H1 (cell line): ENCODE measurements at regions not wholly inside any gene's neighbourhood (a gene's known extent, or its start where the extent isn't known, plus 50 kb on each side); places are given as distances from the start of the nearest gene placed in this dataset.

ENCODE experiments used
- CTCF ChIA-PET: fragments of 300-600 bp; sonication (Branson Sonifier 250); formaldehyde crosslinking; loops from one replicate; lab custom pipeline; 2021; ENCODE audit not compliant: partially characterized antibody; lab: Charles Lee
- POLR2A ChIA-PET: fragments of 300-600 bp; sonication (Branson Sonifier 250); formaldehyde crosslinking; loops from one replicate; lab custom pipeline; 2021; ENCODE audit warnings: inconsistent platforms; ENCODE audit not compliant: partially characterized antibody; lab: Charles Lee
- DNase-seq, 2 experiments: peaks; one replicate each; pipeline versions ENCODE4 v3.0.0 to v3.0.0-alpha.2; 2010 to 2022; ENCODE audit warnings: low spot score in 2 of 2, low read depth in 1 of 2, mixed read lengths in 1 of 2
- FAIRE-seq: peaks from 2 replicates; lab custom pipeline; 2011; peaks lifted over from hg19 to GRCh38; lab: Jason Lieb, UNC
- H2AFZ ChIP-seq: 2 replicates; pipeline ENCODE4 v1.8.1; 2012; ENCODE audit warnings: low read length, inconsistent platforms
- H2AK5ac ChIP-seq: 2 replicates; pipeline ENCODE4 v1.6.1; 2013; ENCODE audit warnings: low read depth, low read length
- H2BK120ac ChIP-seq: replicated peaks from 2 replicates; pipeline ENCODE3; 2013; ENCODE audit warnings: low read depth, low read length, inconsistent platforms
- H2BK12ac ChIP-seq: 2 replicates; pipeline ENCODE4 v1.6.1; 2013; ENCODE audit warnings: low read depth, low read length
- H2BK15ac ChIP-seq: 2 replicates; pipeline ENCODE4 v1.6.1; 2013; ENCODE audit warnings: low read length
- H2BK20ac ChIP-seq: 2 replicates; pipeline ENCODE4 v1.6.1; 2013; ENCODE audit warnings: low read length
- H2BK5ac ChIP-seq: 2 replicates; pipeline ENCODE4 v1.6.1; 2013; ENCODE audit warnings: low read depth, low read length
- H3K14ac ChIP-seq: 2 replicates; pipeline ENCODE4 v1.6.1; 2013; ENCODE audit warnings: inconsistent platforms; ENCODE audit not compliant: insufficient read length
- H3K18ac ChIP-seq: 2 replicates; pipeline ENCODE4 v1.6.1; 2013; ENCODE audit warnings: low read length; ENCODE audit errors: extremely low read depth
- H3K23ac ChIP-seq: 2 replicates; pipeline ENCODE4 v1.6.1; 2013; ENCODE audit warnings: inconsistent platforms; ENCODE audit not compliant: insufficient read length
- H3K23me2 ChIP-seq: 2 replicates; pipeline ENCODE4 v1.6.1; 2013; ENCODE audit warnings: low read depth, low read length
- H3K27ac ChIP-seq: 2 replicates; pipeline ENCODE4 v1.6.1; 2011; ENCODE audit warnings: low read depth, low read length, inconsistent platforms
- H3K27me3 ChIP-seq, 4 experiments: replicated peaks in 1 of 4; 1 replicate in 1 of 4; 2 replicates in 3 of 4; pipeline versions ENCODE4 v1.6.1 to v1.8.1; 2011 to 2013; ENCODE audit warnings: low read length in 3 of 4, mild to moderate bottlenecking in 3 of 4, inconsistent platforms in 2 of 4, mixed read lengths in 2 of 4, moderate library complexity in 1 of 4; ENCODE audit not compliant: control insufficient read depth in 3 of 4, insufficient read depth in 3 of 4; ENCODE audit errors: extremely low read depth in 1 of 4
- H3K36me3 ChIP-seq, 4 experiments: 2 replicates each; pipeline versions ENCODE4 v1.6.1 to v1.8.1; 2011 to 2013; ENCODE audit warnings: mild to moderate bottlenecking in 4 of 4, low read length in 3 of 4, moderate library complexity in 2 of 4, control low read depth in 1 of 4, inconsistent platforms in 1 of 4; ENCODE audit not compliant: insufficient read depth in 4 of 4, control insufficient read depth in 2 of 4
- H3K4ac ChIP-seq: replicated peaks from 2 replicates; pipeline ENCODE3; 2013; ENCODE audit warnings: low read length, low read depth, mixed read lengths, inconsistent platforms; ENCODE audit not compliant: insufficient read length
- H3K4me1 ChIP-seq, 4 experiments: replicated peaks in 1 of 4; 1 replicate in 1 of 4; 2 replicates in 3 of 4; pipeline versions ENCODE4 v1.6.1 to v1.8.1; 2011 to 2013; ENCODE audit warnings: low read length in 3 of 4, inconsistent platforms in 2 of 4, mixed read lengths in 1 of 4; ENCODE audit not compliant: insufficient read depth in 4 of 4, control insufficient read depth in 3 of 4
- H3K4me2 ChIP-seq, 2 experiments: 2 replicates each; pipeline versions ENCODE4 v1.6.1 to v1.8.1; 2011 to 2013; ENCODE audit warnings: low read depth in 2 of 2, low read length in 2 of 2, control low read depth in 1 of 2, inconsistent platforms in 1 of 2, mild to moderate bottlenecking in 1 of 2; ENCODE audit not compliant: insufficient read depth in 1 of 2
- H3K4me3 ChIP-seq, 4 experiments: fragments of 200-600, 300-600 bp in 1 of 4; sonication (generic), shearing (Covaris generic), sonication (Bioruptor Twin) in 1 of 4; 2 replicates each; pipeline versions ENCODE4 v1.5.1 to v1.8.1; 2011 to 2016; ENCODE audit warnings: low read length in 4 of 4, low read depth in 3 of 4, control low read depth in 2 of 4, inconsistent platforms in 2 of 4, mild to moderate bottlenecking in 2 of 4, mixed read lengths in 1 of 4, moderate library complexity in 1 of 4; ENCODE audit not compliant: insufficient read depth in 2 of 4; ENCODE audit errors: extremely low read depth in 1 of 4
- H3K56ac ChIP-seq: replicated peaks from 2 replicates; pipeline ENCODE3; 2013; ENCODE audit warnings: low read depth, mild to moderate bottlenecking, mixed read lengths, low read length, inconsistent platforms; ENCODE audit not compliant: insufficient read length
- H3K79me1 ChIP-seq: 2 replicates; pipeline ENCODE4 v1.6.1; 2013; ENCODE audit warnings: low read depth, low read length, control low read depth
- H3K79me2 ChIP-seq, 2 experiments: 2 replicates each; pipeline versions ENCODE4 v1.6.1 to v1.8.1; 2012 to 2013; ENCODE audit warnings: low read length in 2 of 2, mild to moderate bottlenecking in 2 of 2, inconsistent platforms in 1 of 2; ENCODE audit not compliant: insufficient read depth in 2 of 2, control insufficient read depth in 1 of 2
- H3K9ac ChIP-seq, 4 experiments: replicated peaks in 1 of 4; 1 replicate in 1 of 4; 2 replicates in 3 of 4; pipeline versions ENCODE4 v1.6.1 to v1.8.1; 2011 to 2013; ENCODE audit warnings: low read depth in 3 of 4, low read length in 3 of 4, control low read depth in 2 of 4, mild to moderate bottlenecking in 2 of 4, moderate library complexity in 2 of 4, inconsistent platforms in 1 of 4; ENCODE audit errors: extremely low read depth in 1 of 4
- H3K9me3 ChIP-seq, 2 experiments: 2 replicates each; pipeline versions ENCODE4 v1.6.1 to v1.8.1; 2012 to 2013; ENCODE audit warnings: mild to moderate bottlenecking in 2 of 2, moderate library complexity in 2 of 2, control low read depth in 1 of 2, inconsistent platforms in 1 of 2, low read depth in 1 of 2, low read length in 1 of 2, mixed read lengths in 1 of 2; ENCODE audit not compliant: insufficient read depth in 2 of 2
- H4K20me1 ChIP-seq, 2 experiments: replicated peaks in 1 of 2; 2 replicates each; pipeline versions ENCODE3 to v1.8.1; 2011 to 2013; ENCODE audit warnings: inconsistent platforms in 2 of 2, low read length in 2 of 2, mild to moderate bottlenecking in 1 of 2; ENCODE audit not compliant: insufficient read depth in 2 of 2, control insufficient read depth in 1 of 2
- H4K5ac ChIP-seq: 2 replicates; pipeline ENCODE4 v1.6.1; 2013; ENCODE audit warnings: low read length, low read depth, mixed read lengths, inconsistent platforms; ENCODE audit not compliant: insufficient read length
- H4K8ac ChIP-seq: 2 replicates; pipeline ENCODE4 v1.8.0; 2013; ENCODE audit warnings: mild to moderate bottlenecking, moderate library complexity, low read length, inconsistent platforms; ENCODE audit not compliant: insufficient read depth; ENCODE audit errors: extremely low read depth
- H4K91ac ChIP-seq: replicated peaks from 2 replicates; pipeline ENCODE3; 2013; ENCODE audit warnings: low read length, mixed read lengths, inconsistent platforms; ENCODE audit not compliant: insufficient read length
- BCL11A ChIP-seq, 2 experiments: IDR thresholded peaks; one replicate each; pipeline ENCODE4 v1.6.1; 2011; ENCODE audit warnings: low read depth in 2 of 2, low read length in 2 of 2, mild to moderate bottlenecking in 2 of 2
- HDAC6 ChIP-seq: IDR thresholded peaks from one replicate; pipeline ENCODE4 v1.7.1; 2012; ENCODE audit warnings: low read depth, mild to moderate bottlenecking, inconsistent platforms, low read length, moderate library complexity
- MAFK ChIP-seq: IDR thresholded peaks from 2 replicates; pipeline ENCODE4 v1.6.1; 2012; ENCODE audit warnings: low read depth, mild to moderate bottlenecking, improper control_type of control experiment, low read length
- RAD21 ChIP-seq, 2 experiments: IDR thresholded peaks in 1 of 2; conservative IDR thresholded peaks in 1 of 2; 2 replicates each; pipeline ENCODE4 v1.6.1; 2011; ENCODE audit warnings: low read depth in 2 of 2, low read length in 2 of 2, improper control_type of control experiment in 1 of 2, inconsistent platforms in 1 of 2, mild to moderate bottlenecking in 1 of 2, moderate library complexity in 1 of 2
- RNF2 ChIP-seq: fragments of 200-900, 300-1000 bp; sonication (generic); IDR thresholded peaks from 2 replicates; pipeline ENCODE4 v1.7.1; 2016; ENCODE audit warnings: borderline replicate concordance, low read depth, mild to moderate bottlenecking, antibody characterized with exemption, low read length; ENCODE audit not compliant: poor library complexity, severe bottlenecking; ENCODE audit errors: missing control alignments
- WGBS, 2 experiments: shearing (Covaris generic) in 1 of 2; methylation state at CpG; one replicate each; pipeline versions ENCODE4 v1.1.6 to v1.1.7; 2013 to 2015; ENCODE audit warnings: low lambda C conversion rate in 2 of 2, mixed read lengths in 2 of 2, inconsistent platforms in 1 of 2, low coverage in 1 of 2, missing lambda C conversion rate in 1 of 2; ENCODE audit not compliant: insufficient replicate concordance in 2 of 2, insufficient coverage in 1 of 2, insufficient read length in 1 of 2; ENCODE audit errors: extremely low coverage in 1 of 2, missing lambda C conversion rate in 1 of 2; 5-methylcytosine and 5-hydroxymethylcytosine counted together
- TF ChIP-seq, protein P1 (sequence below): IDR thresholded peaks from 2 replicates; pipeline ENCODE4 v1.6.1; 2012; ENCODE audit warnings: low read length, inconsistent platforms

DNA sequence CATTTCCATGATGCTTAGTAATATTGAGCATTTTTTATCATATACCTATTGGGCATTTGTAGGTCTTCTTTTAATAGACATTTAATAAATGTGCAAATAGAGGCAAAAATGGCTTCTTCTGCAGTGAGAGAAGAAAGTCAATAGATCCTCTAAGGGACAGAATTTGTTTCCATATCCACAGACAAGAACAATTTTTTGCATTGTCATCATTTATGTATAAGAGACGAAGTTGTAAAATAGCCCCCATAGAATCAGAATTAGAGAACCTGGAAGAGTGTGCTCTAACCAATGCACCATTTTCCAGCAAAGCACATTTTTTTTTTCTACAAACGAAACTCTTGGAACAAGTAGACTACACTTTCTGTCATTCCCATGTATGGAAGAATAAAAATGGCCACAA is 365.1 kb upstream of the PDE3A start:
- Histone ChIP-seq H3K4me2 (no peak overlapping the region), H3K18ac (no peak overlapping the region), H3K14ac (no peak overlapping the region), H3K36me3 (no peaks in the 10 kb centered on the region), H3K23ac (no peak overlapping the region), H3K9me3 (no peaks in the 10 kb centered on the region), H2AK5ac (no peak overlapping the region), H3K79me1 (no peaks in the 10 kb centered on the region), H2BK5ac (no peak overlapping the region), H3K56ac (no peak overlapping the region), H3K4ac (no peak overlapping the region), H2BK15ac (no peak overlapping the region), H3K9ac (no peak overlapping the region), H3K79me2 (no peaks in the 10 kb centered on the region), H3K27me3 (no peaks in the 10 kb centered on the region), H3K27ac (no peak overlapping the region), H4K5ac (no peak overlapping the region), H2BK12ac (no peak overlapping the region), H3K4me3 (no peak overlapping the region), H4K20me1 (no peaks in the 10 kb centered on the region), H4K91ac (no peak overlapping the region), H3K4me1 (no peaks in the 10 kb centered on the region), H2AFZ (no peak overlapping the region), H2BK120ac (no peak overlapping the region), H2BK20ac (no peak overlapping the region), H3K23me2 (no peaks in the 10 kb centered on the region), H4K8ac (no peak overlapping the region)
- FAIRE-seq (no peak), DNase-seq (no peak)
- CTCF ChIA-PET, result interaction anchor here (0.7 to 1.3 kb wide), 2 partner anchors 17 to 359 kb away, joined by 3 read pairs; no protein-coding TSS in a partner anchor
- POLR2A ChIA-PET, result no interaction called here
- 97% methylated on average over 2 of the region's 2 CpGs; no CpG with 5 or more reads in 1 of the 2 experiments for WGBS, 2 experiments
- TF ChIP-seq BCL11A (IDR thresholded peaks at IDR 0.05; ENCODE audit: low read depth in 2 of 2, low read length in 2 of 2) (no peak), RNF2 (no peak), MAFK (peak; percentile 74; the same call in 1 of the 2 replicates), RAD21 (IDR thresholded peaks at IDR 0.05 in 1 of 2, conservative IDR thresholded peaks at IDR 0.05 in 1 of 2; ENCODE audit: low read depth in 2 of 2, low read length in 2 of 2) (no peak), HDAC6 (no peak)
- TF ChIP-seq, protein P1, sequence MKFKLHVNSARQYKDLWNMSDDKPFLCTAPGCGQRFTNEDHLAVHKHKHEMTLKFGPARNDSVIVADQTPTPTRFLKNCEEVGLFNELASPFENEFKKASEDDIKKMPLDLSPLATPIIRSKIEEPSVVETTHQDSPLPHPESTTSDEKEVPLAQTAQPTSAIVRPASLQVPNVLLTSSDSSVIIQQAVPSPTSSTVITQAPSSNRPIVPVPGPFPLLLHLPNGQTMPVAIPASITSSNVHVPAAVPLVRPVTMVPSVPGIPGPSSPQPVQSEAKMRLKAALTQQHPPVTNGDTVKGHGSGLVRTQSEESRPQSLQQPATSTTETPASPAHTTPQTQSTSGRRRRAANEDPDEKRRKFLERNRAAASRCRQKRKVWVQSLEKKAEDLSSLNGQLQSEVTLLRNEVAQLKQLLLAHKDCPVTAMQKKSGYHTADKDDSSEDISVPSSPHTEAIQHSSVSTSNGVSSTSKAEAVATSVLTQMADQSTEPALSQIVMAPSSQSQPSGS, result no peak
